Stomach smooth muscle (tissue), 2 donors: ENCODE measurements at regions not wholly inside any gene's neighbourhood (a gene's known extent, or its start where the extent isn't known, plus 50 kb on each side); places are given as distances from the start of the nearest gene placed in this dataset.

Source experiments
- H3K27ac ChIP-seq: one replicate; pipeline ENCODE4 v1.7.0; 2013; ENCODE audit warnings: mild to moderate bottlenecking, low read length, inconsistent platforms
- H3K27me3 ChIP-seq, 2 donors: one replicate each; pipeline ENCODE4 v1.7.0; 2013; ENCODE audit warnings: low read length in 2 of 2; ENCODE audit not compliant: insufficient read depth in 2 of 2, control insufficient read depth in 1 of 2
- H3K36me3 ChIP-seq, 2 donors: one replicate each; pipeline ENCODE4 v1.7.0; 2013; ENCODE audit warnings: low read length in 2 of 2; ENCODE audit not compliant: control insufficient read depth in 2 of 2, insufficient read depth in 2 of 2
- H3K4me1 ChIP-seq: one replicate; pipeline ENCODE4 v1.7.0; 2013; ENCODE audit warnings: low read length; ENCODE audit not compliant: control insufficient read depth, insufficient read depth
- H3K4me3 ChIP-seq, 2 donors: one replicate each; pipeline ENCODE4 v1.7.0; 2013; ENCODE audit warnings: low read length in 2 of 2
- H3K9ac ChIP-seq, 2 donors: one replicate each; pipeline ENCODE4 v1.7.0; 2013; ENCODE audit warnings: low read length in 2 of 2, mild to moderate bottlenecking in 1 of 2
- H3K9me3 ChIP-seq, 2 donors: one replicate each; pipeline ENCODE4 v1.7.0; 2013; ENCODE audit warnings: low read length in 2 of 2; ENCODE audit not compliant: control insufficient read depth in 2 of 2
- donor health status: healthy.
- donor health status: Pancreatic carcinoma.

DNA sequence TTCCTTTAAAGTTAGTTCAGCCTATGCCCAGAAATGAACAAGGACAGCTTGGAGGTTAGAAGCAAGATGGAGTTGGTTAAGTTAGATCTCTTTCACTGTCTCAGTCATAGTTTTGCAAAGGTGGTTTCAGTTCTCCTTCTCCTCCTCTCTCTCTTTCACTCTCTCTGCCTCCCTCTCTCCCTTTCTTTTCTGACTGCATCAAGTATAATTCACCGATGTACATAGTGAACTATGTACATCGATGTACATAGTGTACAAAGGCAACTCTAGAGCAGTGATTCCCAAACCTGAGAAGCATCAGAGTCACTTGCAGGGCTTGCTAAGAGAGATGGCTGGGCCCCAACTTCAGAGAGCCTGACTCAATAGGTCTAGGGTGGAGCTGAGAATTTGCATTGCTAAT lies 1259.7 kb downstream of the TYW1 start:
- H3K27me3 ChIP-seq, result no peaks in the 10 kb centered on the region
- H3K27ac ChIP-seq, result no peak overlapping the region
- H3K9ac ChIP-seq, result no peak overlapping the region

DNA sequence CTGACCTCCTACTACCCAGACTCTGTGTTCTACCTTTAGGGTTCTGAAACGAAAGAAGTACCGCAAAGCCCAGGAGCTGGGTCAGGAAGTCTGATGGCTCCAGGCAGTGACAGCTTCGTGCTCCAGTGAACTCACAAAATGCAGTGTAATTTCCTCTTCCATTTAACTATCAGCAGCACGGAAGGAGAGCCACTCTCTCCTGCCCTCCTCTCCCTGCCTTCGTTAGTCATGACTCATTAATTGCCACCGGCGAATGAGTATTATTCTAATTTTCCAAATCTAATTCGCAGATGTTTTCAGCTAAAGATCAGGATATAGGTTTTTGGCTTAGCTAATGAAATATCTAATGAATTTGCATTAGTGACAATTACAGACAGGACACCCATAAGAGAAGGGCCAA lies 1262.0 kb downstream of the TYW1 start:
- Histone ChIP-seq H3K27ac (no peak overlapping the region), H3K9ac (no peak overlapping the region), H3K9me3 (no peaks in the 10 kb centered on the region), H3K27me3 (no peaks in the 10 kb centered on the region), H3K4me1 (no peaks in the 10 kb centered on the region), H3K4me3 (no peak overlapping the region), H3K36me3 (no peaks in the 10 kb centered on the region)

More for the DNA sequence above, 1259.7 kb downstream of the TYW1 start:
- peaks cover 0 to 4% of the 10 kb centered on the region in 2 donors for H3K9me3 ChIP-seq
- no peaks in the 10 kb centered on the region for H3K36me3 ChIP-seq
- H3K4me3 ChIP-seq, result no peak overlapping the region
- no peaks in the 10 kb centered on the region for H3K4me1 ChIP-seq

DNA sequence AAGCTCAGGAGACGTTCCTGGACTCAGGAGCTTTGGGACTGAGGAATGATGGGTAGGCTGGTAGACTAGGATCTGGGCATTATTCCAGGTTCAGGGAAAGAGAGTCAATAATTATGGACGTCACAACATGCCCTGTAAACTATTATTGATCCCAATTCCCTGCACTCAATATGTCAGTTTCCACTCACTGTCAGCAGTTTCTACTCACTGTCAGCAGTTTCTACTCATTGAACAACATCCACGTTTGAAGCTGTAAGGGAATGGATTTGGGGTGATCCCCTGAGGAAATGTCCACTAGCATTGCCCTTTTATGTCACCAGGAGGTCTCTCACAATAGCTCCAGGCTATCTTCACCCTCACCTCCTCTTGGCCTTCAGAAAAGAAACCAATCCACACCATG lies 1268.6 kb downstream of the TYW1 start:
- Histone ChIP-seq H3K4me1 (peaks cover 2% of the 10 kb centered on the region), H3K27ac (no peak overlapping the region), H3K27me3 (no peaks in the 10 kb centered on the region), H3K36me3 (no peaks in the 10 kb centered on the region), H3K4me3 (no peak overlapping the region), H3K9ac (no peak overlapping the region), H3K9me3 (peaks cover 15 to 20% of the 10 kb centered on the region in 2 donors)

DNA sequence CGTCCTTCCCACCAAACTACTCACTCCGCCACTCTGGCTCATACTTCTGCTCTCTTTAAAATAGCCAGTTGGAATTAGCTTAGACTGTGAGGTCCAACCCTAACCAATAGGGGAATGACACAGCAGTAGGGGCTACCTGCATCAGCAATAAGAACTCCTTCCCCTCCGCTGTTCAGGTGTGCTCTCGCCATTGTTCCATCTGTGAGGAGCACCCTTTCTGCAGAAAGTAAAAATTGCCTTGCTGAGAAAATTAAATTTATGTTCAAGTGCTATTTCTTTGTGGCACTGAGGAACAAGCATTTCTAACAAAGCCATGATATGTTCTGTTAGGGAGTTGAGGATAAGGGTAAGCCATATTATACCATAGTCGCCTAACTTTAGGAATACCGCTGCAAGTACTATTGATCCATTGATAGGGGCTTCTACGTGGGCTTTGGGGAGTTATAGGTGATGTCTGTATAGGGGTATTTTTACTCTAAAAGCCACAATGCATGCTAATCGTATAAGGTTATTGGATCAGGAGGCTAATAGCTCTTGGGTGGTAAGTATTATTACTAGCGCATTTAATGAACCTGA lies 1269.5 kb downstream of the TYW1 start:
- Histone ChIP-seq H3K4me1 (peaks cover 2% of the 10 kb centered on the region), H3K9ac (no peak overlapping the region), H3K27ac (no peak overlapping the region), H3K9me3 (peaks cover 15 to 20% of the 10 kb centered on the region in 2 donors), H3K36me3 (no peaks in the 10 kb centered on the region), H3K27me3 (no peaks in the 10 kb centered on the region), H3K4me3 (no peak overlapping the region)

DNA sequence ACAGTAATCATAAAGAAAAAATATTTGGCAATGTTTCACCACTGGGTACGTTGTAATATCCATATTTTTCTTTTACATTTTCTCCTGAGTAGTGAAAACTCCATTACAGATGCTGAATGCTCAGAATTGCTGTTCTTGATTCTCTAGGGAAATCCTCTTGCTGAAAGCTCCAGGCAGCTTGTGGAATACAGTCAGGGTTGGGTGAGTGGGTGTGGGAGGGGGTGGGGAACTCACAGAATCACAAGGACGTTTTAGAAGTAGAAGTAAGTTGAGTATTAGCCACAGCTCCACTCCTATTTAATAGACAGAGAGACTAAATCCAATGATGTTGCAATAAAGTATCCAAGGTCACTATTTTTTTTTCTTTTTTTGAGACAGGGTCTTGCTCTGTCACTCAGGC lies 1270.9 kb downstream of the TYW1 start:
- no peaks in the 10 kb centered on the region for H3K36me3 ChIP-seq
- no peak overlapping the region for H3K9ac ChIP-seq
- H3K9me3 ChIP-seq, result peaks cover 15 to 20% of the 10 kb centered on the region in 2 donors
- no peak overlapping the region for H3K27ac ChIP-seq
- H3K4me1 ChIP-seq, result peaks cover 2% of the 10 kb centered on the region
- no peak overlapping the region for H3K4me3 ChIP-seq
- no peaks in the 10 kb centered on the region for H3K27me3 ChIP-seq

DNA sequence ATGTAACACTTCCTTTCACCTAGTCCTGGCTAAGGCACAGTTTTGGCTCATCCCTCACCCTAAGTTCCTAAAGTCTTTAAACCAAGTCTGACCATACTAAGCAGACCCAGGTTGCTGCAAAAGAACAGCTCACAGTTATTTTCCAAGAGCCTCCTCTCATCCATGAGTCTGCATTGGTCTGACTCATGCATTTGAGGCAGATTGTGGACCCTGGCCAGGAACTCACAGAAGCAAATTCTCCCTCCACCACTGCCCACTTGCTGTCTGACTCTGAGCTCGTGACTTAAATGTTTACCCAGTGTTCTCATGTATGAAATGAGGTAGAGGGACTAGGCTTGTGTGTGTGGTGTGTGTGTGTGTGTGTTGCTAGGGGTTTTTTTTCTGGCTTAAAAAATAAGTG lies 1272.8 kb downstream of the TYW1 start:
- H3K27me3 ChIP-seq, result no peaks in the 10 kb centered on the region
- no peak overlapping the region for H3K9ac ChIP-seq
- H3K9me3 ChIP-seq, result peaks cover 15 to 20% of the 10 kb centered on the region in 2 donors
- H3K4me1 ChIP-seq, result peaks cover 2% of the 10 kb centered on the region
- no peaks in the 10 kb centered on the region for H3K36me3 ChIP-seq
- H3K4me3 ChIP-seq, result no peak overlapping the region
- H3K27ac ChIP-seq, result no peak overlapping the region

DNA sequence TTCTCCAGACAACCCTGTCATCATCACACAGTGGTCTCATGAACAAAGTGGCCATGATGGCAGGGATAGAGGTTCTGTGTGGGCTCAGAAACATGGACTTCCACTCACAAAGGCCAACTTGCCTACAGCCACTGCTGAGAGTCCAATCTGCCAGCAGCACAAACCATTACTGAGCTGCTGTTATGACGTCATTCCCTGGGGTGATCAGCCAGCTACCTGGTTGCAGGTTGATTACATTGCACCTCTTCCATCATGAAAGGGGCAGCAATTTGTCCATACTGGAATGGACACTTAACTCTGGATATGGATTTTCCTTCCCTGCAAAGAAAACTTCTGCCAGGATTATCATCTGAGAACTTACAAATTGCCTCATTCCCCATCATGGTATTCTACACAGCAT lies 1275.9 kb downstream of the TYW1 start:
- Histone ChIP-seq H3K27me3 (no peaks in the 10 kb centered on the region), H3K4me1 (peaks cover 2% of the 10 kb centered on the region), H3K36me3 (no peaks in the 10 kb centered on the region), H3K9me3 (no peaks in the 10 kb centered on the region), H3K4me3 (no peak overlapping the region), H3K27ac (no peak overlapping the region), H3K9ac (no peak overlapping the region)

DNA sequence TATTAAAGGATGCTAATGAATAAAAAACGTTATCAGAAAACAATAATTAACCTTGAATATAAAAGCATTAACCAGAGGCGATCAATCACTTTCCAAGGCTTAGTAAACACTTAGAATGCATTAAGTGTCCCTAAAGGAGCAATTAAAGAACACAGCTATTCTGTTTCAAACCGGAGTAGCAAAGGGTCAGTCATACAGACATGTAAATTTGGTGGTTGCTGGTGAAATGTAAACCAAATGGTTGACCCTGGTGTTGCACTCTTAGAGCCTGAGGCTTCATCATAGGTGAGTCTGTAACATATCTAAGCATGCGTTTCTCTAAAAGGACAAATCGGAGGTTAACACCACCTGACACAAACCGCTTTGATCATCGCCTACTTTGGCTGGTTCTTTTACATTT lies 1280.1 kb downstream of the TYW1 start:
- H3K27me3 ChIP-seq, result no peaks in the 10 kb centered on the region
- H3K9me3 ChIP-seq, result no peaks in the 10 kb centered on the region
- no peaks in the 10 kb centered on the region for H3K36me3 ChIP-seq
- H3K9ac ChIP-seq, result no peak overlapping the region
- no peak overlapping the region for H3K27ac ChIP-seq
- no peak overlapping the region for H3K4me3 ChIP-seq
- H3K4me1 ChIP-seq, result no peaks in the 10 kb centered on the region

DNA sequence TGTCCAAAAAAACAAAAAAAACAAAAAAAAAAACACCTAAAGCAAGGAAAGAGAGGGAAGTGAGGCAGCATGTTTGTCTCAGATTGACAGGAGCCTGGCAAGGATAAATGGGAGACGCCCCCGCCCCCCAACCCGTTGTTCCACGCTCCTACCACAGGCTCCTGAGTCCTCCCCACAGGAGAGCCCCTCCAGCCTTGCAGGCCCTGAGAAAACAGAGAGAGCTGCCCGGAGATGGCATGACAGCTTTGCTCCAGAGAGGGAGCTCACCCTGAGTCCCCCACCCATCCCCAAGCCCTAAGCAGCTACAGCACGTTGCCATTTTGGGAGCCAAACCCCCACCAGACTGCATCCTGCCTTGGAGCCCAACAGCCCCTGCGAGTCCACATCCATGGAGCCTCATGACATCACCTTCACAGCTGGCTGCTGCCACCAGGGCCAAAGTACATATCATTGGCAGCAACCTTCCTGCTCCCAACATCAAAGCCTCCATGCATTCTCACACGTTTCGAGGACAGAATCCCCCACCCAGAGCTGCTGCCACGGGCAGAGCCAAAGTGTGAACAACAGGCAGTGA lies 1283.3 kb downstream of the TYW1 start:
- Histone ChIP-seq H3K9me3 (no peaks in the 10 kb centered on the region), H3K27me3 (no peaks in the 10 kb centered on the region), H3K4me3 (no peak overlapping the region), H3K36me3 (no peaks in the 10 kb centered on the region), H3K4me1 (no peaks in the 10 kb centered on the region), H3K9ac (no peak overlapping the region), H3K27ac (no peak overlapping the region)

DNA sequence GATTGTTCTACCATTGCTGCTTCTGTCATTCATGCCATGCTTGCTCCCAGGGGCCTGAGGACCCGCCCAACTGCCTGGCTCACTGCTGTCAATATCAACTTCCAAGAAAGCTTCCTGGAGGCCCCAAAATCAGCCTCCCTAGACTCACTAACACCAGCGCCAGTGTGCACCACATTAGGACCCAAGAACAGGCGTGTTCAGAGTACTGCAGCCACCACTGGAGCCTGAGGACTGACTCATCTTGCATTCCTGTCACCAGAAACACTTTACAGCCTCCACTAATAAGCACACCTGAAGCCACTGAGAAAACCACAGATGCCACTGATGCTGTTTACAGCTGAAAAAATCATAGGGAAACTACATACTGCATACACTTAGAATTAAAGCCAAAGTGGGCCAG lies 1284.3 kb downstream of the TYW1 start:
- H3K4me1 ChIP-seq, result no peaks in the 10 kb centered on the region
- H3K9me3 ChIP-seq, result peaks cover 0 to 2% of the 10 kb centered on the region in 2 donors
- H3K27me3 ChIP-seq, result no peaks in the 10 kb centered on the region
- H3K36me3 ChIP-seq, result no peaks in the 10 kb centered on the region
- H3K4me3 ChIP-seq, result no peak overlapping the region
- no peak overlapping the region for H3K9ac ChIP-seq
- H3K27ac ChIP-seq, result no peak overlapping the region

DNA sequence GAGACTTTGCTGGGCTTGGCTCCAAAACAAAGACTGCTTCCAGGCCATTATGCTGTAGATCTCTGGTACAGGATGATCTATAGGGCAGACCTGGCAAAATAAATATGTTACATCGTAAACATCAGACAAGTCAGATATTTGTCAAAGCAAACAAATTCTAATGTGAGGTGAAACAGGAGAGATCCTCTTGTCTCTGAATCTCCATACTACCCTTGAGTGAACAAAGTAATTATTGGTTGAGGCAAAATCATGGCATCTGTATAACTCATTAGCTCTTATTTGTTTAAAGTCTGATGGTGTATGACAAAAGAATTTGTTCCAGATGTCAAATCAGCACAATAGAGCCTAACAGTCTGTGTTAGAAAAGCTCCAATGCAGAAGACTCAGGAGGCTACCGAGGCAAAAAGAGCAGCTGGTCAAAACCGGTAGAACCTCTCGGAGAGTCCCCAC lies 1291.5 kb downstream of the TYW1 start:
- Histone ChIP-seq H3K36me3 (no peaks in the 10 kb centered on the region), H3K27me3 (no peaks in the 10 kb centered on the region), H3K27ac (no peak overlapping the region), H3K9me3 (peaks cover 0 to 2% of the 10 kb centered on the region in 2 donors), H3K9ac (no peak overlapping the region), H3K4me1 (no peaks in the 10 kb centered on the region), H3K4me3 (no peak overlapping the region)
